ENCODE measurements at regions not wholly inside any gene's neighbourhood (a gene's known extent, or its start where the extent isn't known, plus 50 kb on each side); places are given as distances from the start of the nearest gene placed in this dataset.

DNA sequence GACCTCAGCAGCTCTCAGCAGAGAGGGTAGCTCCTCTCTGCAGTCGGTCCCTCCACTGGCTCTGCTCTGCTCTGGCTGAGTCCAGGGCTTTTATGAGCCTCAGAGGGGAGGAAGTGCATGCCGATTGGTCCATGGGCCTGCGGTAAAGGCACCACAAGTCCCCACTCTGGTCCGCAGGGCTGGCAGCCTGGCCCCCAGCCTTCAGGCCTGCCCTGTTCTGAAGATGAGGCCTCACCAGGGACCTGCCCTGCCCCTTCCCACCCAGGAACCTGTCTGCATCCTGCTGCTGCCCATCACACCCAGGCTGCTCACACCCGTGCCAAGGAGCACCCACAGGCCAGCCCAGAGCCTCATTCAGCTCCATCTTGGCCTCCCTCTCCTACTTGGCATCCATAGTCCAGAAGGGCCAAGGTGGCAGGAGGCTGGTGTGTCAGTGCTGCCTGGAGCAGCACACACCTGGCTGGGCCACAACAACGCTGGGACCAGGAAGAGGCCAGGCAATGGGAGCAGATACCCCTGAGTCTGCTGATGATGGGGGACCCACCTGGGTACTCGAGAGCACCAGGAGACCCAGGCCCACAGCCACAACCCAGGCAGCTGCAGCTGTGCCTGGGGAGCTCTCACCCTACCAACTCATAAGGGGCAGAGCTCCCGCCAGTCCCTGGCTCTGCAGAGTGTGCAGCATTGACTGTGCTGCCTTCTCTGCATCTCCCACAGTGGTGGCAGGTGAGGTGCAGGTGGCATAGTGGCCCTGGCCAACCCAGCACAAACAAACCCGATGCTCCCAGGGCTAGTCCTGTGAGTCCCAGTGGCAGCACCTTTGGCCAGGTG, 191.9 kb upstream of the NUDT6 start:
- TF ChIP-seq, protein P1, sequence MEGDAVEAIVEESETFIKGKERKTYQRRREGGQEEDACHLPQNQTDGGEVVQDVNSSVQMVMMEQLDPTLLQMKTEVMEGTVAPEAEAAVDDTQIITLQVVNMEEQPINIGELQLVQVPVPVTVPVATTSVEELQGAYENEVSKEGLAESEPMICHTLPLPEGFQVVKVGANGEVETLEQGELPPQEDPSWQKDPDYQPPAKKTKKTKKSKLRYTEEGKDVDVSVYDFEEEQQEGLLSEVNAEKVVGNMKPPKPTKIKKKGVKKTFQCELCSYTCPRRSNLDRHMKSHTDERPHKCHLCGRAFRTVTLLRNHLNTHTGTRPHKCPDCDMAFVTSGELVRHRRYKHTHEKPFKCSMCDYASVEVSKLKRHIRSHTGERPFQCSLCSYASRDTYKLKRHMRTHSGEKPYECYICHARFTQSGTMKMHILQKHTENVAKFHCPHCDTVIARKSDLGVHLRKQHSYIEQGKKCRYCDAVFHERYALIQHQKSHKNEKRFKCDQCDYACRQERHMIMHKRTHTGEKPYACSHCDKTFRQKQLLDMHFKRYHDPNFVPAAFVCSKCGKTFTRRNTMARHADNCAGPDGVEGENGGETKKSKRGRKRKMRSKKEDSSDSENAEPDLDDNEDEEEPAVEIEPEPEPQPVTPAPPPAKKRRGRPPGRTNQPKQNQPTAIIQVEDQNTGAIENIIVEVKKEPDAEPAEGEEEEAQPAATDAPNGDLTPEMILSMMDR (IDR thresholded peaks at IDR 0.05; ENCODE audit: insufficient read depth, low read depth, low read length, missing control alignments) = no peak
- H3K4me3 ChIP-seq (ENCODE audit: low read length) = no peak overlapping the region
- DNase-seq (ENCODE audit: low read depth) = no peak

DNA sequence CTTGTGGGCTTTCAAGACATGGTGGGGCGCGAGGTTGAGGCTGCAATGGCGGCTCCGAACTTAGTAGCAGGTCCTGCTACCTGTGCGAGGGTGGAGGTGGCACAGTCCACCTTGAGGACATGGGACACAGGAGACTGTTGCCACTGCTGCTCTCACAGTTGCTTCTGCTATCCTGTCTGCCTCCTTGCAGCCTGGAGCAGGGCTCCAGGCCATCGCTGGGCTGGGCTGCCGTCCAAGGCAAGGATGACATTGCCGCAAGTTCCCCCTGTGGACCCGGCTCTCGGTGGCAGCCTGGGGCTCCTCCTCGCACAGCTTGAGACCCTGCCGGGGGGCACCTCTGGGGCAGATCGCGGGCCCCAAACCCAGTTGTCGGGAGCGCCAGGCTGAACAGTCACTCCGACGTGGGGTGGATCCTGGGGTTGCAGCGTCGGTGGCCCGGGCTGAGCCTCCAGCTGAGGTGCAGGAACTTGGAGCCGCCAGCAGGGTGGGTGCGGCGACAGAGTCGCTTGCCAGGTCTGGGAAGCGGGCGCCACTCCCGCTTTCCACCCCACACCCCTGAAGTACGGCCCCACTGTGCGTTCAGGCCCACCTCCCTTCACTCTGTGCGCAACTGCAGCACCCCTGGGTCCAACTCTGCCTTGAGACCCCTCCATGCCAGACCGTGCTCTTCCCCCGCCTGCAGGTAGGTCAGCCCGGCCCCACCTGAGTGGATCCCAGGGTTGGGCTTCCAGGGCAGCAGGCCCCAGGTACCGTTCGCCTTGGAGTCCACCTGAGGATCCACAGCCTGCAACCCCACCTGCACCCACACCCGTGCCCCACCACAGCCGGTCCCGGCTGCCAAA, 192.7 kb upstream of the NUDT6 start:
- TF ChIP-seq, protein P1 (IDR thresholded peaks at IDR 0.05; ENCODE audit: insufficient read depth, low read depth, low read length, missing control alignments) = no peak
- no peak overlapping the region for H3K4me3 ChIP-seq (ENCODE audit: low read length)
- no peak for DNase-seq (ENCODE audit: low read depth)

DNA sequence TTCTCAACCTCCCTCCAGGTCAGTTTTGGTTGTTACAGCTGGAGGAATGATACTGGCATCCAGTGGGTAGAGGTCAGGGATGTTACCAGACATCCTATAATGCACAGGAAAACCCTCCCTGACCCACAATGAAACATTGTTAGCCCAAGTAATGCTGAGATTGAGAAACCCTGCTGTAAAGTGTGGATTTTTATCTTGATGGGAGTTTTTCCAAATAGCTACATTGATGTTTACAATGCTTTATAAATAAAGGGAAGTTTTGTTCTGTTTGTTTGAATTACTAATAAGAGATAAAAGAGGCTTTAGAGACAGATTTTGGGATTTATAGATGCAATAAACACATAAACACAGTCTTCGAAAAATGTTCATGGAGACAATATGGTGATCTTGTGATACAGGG, 194.0 kb upstream of the NUDT6 start:
- no peak for DNase-seq (ENCODE audit: low read depth)
- no peak overlapping the region for H3K4me3 ChIP-seq (ENCODE audit: low read length)
- TF ChIP-seq, protein P1 (IDR thresholded peaks at IDR 0.05; ENCODE audit: insufficient read depth, low read depth, low read length, missing control alignments) = no peak

DNA sequence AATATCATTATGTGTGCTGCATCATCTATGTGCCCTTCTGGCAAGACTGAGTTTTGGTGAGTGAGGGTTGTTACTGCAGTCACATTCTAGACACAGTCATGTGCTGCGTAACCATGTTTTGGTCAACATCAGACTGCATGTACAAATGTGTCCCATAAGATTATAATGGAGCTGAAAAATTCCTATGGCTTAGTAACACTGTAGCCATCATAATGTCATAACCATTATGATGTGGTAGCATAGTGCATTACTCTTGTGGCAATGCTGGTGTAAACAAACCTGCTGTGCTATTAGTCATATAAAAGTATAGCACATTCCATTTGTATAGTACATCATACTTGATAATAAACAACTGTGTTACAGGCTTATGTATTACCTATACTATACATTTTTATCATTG, 198.1 kb upstream of the NUDT6 start:
- DNase-seq (ENCODE audit: low read depth) = peak; percentile 91
- TF ChIP-seq, protein P1 (IDR thresholded peaks at IDR 0.05; ENCODE audit: insufficient read depth, low read depth, low read length, missing control alignments) = no peak

DNA sequence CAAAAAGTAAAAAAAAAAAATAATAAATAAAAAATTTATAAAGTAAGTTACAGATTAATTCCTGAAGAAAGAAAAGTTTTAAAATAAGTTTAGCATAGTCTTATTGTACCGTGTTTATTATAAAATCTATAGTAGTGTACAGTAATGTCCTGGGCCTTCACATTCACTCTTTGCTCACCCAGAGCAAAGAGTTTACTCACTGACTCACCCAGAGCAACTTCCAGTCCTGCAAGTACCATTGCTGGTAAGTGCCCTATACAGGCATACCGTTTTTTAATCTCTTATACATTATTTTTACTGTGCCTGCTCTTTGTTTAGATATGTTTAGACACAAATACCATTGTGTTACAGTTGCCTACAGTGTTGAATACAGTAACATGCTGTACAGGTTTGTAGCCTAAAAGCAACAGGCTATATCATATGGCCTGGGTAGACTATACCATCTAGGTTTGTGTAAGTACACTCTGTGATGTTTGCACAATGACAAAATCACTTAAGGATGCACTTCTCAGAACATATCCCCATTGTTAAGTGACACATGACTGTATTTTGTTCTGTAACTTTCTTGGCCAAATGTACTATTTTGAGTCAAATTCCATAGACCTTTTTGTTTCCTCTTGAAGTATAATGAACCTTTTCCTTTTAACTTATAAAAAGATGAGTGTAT, 199.0 kb upstream of the NUDT6 start:
- TF ChIP-seq, protein P1 (IDR thresholded peaks at IDR 0.05; ENCODE audit: insufficient read depth, low read depth, low read length, missing control alignments) = no peak
- DNase-seq (ENCODE audit: low read depth) = peak; percentile 80

More for the DNA sequence above, 198.1 kb upstream of the NUDT6 start:
- no peak overlapping the region for H3K4me3 ChIP-seq (ENCODE audit: low read length)

DNA sequence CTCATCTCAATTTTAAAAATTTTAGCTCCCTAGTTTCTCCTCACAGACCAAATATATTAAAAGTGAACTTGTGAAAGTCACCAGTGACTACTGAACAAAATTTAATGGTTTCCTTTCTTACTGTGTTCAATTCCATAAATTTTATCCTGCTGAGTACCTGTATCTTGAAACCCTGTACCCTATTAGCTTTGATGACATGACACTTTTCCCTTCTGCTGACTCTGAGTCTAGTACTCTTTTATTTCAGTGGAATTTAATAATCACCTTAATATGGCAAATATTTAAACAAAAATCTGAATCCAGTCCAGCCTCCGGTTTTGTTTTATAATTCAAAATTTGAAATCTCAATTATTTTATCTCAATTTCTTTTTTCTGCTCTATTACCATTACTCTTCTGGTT, 203.1 kb upstream of the NUDT6 start:
- H3K4me3 ChIP-seq (ENCODE audit: low read length) = no peak overlapping the region
- DNase-seq (ENCODE audit: low read depth) = no peak
- TF ChIP-seq, protein P1 (IDR thresholded peaks at IDR 0.05; ENCODE audit: insufficient read depth, low read depth, low read length, missing control alignments) = no peak

More for the DNA sequence above, 199.0 kb upstream of the NUDT6 start:
- H3K4me3 ChIP-seq (ENCODE audit: low read length) = no peak overlapping the region

All from epithelial cell of esophagus (primary cell).